ENCODE measurements at regions not wholly inside any gene's neighbourhood (a gene's known extent, or its start where the extent isn't known, plus 50 kb on each side); places are given as distances from the start of the nearest gene placed in this dataset.

GRCh38 chr4:24164054-24164693 lies 274.3 kb upstream of the PPARGC1A start:
- TF ChIP-seq SMC3 (IDR thresholded peaks at IDR 0.05), result no peak
- no peak for TF ChIP-seq CTCF (IDR thresholded peaks at IDR 0.05)
- no peak for TF ChIP-seq EP300 (IDR thresholded peaks at IDR 0.05)
- TF ChIP-seq MAX (IDR thresholded peaks at IDR 0.05), result no peak
- no peak for TF ChIP-seq MYC (IDR thresholded peaks at IDR 0.05; ENCODE audit: borderline replicate concordance, low read length)
- TF ChIP-seq POLR2A (IDR thresholded peaks at IDR 0.05; ENCODE audit: low read length), result no peak
- no peak for TF ChIP-seq BHLHE40 (IDR thresholded peaks at IDR 0.05; ENCODE audit: low read depth, low read length)
- TF ChIP-seq NPAS2 (CRISPR knock-in tag; IDR thresholded peaks at IDR 0.05; ENCODE audit: borderline replicate concordance), result no peak
- TF ChIP-seq MAFK (IDR thresholded peaks at IDR 0.05; ENCODE audit: partially characterized antibody), result no peak
- no peak for TF ChIP-seq HEYL (CRISPR knock-in tag; IDR thresholded peaks at IDR 0.05)
- TF ChIP-seq HDAC2 (IDR thresholded peaks at IDR 0.05), result no peak
- TF ChIP-seq ELK1 (IDR thresholded peaks at IDR 0.05; ENCODE audit: low read depth, low read length), result no peak
- no peak for TF ChIP-seq E2F6 (IDR thresholded peaks at IDR 0.05; ENCODE audit: borderline replicate concordance, low read depth)
- no peak for TF ChIP-seq CBX2 (IDR thresholded peaks at IDR 0.05; ENCODE audit: borderline replicate concordance, low read depth)

Measured in A549 (cell line).